ENCODE measurements at regions not wholly inside any gene's neighbourhood (a gene's known extent, or its start where the extent isn't known, plus 50 kb on each side); places are given as distances from the start of the nearest gene placed in this dataset.

- in situ Hi-C loops (cut with HindIII; ENCODE audit: low sequenced_read_pairs), result no loop called here
- peak; percentile 18 for DNase-seq (ENCODE audit: low read depth, low spot score)
Measured at GRCh38 chr10:118950190-118950680, 79.3 kb upstream of the NANOS1 start.

GRCh38 chr10:118950997-118951637 is 78.4 kb upstream of the NANOS1 start:
- no peak overlapping the region for H3K4me3 ChIP-seq (ENCODE audit: low read depth, low read length)
- no peak for DNase-seq (ENCODE audit: low read depth, low spot score)
- in situ Hi-C loops (cut with HindIII; ENCODE audit: low sequenced_read_pairs), result no loop called here
- TF ChIP-seq, protein P1, sequence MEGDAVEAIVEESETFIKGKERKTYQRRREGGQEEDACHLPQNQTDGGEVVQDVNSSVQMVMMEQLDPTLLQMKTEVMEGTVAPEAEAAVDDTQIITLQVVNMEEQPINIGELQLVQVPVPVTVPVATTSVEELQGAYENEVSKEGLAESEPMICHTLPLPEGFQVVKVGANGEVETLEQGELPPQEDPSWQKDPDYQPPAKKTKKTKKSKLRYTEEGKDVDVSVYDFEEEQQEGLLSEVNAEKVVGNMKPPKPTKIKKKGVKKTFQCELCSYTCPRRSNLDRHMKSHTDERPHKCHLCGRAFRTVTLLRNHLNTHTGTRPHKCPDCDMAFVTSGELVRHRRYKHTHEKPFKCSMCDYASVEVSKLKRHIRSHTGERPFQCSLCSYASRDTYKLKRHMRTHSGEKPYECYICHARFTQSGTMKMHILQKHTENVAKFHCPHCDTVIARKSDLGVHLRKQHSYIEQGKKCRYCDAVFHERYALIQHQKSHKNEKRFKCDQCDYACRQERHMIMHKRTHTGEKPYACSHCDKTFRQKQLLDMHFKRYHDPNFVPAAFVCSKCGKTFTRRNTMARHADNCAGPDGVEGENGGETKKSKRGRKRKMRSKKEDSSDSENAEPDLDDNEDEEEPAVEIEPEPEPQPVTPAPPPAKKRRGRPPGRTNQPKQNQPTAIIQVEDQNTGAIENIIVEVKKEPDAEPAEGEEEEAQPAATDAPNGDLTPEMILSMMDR (IDR thresholded peaks at IDR 0.05; ENCODE audit: low read depth, low read length), result no peak

More at GRCh38 chr10:118950190-118950680, 79.3 kb upstream of the NANOS1 start:
- H3K4me3 ChIP-seq (ENCODE audit: low read depth, low read length), result no peak overlapping the region
- TF ChIP-seq, protein P1 (IDR thresholded peaks at IDR 0.05; ENCODE audit: low read depth, low read length), result no peak

- TF ChIP-seq, protein P1 (IDR thresholded peaks at IDR 0.05; ENCODE audit: low read depth, low read length), result no peak
- in situ Hi-C loops (cut with HindIII; ENCODE audit: low sequenced_read_pairs), result no loop called here
- H3K4me3 ChIP-seq (ENCODE audit: low read depth, low read length), result no peak overlapping the region
- no peak for DNase-seq (ENCODE audit: low read depth, low spot score)
Measured at GRCh38 chr10:118952493-118953295, 76.8 kb upstream of the NANOS1 start.

- TF ChIP-seq, protein P1 (IDR thresholded peaks at IDR 0.05; ENCODE audit: low read depth, low read length), result no peak
- no peak overlapping the region for H3K4me3 ChIP-seq (ENCODE audit: low read depth, low read length)
- in situ Hi-C loops (cut with HindIII; ENCODE audit: low sequenced_read_pairs), result no loop called here
- DNase-seq (ENCODE audit: low read depth, low spot score), result no peak
Measured at GRCh38 chr10:118953598-118954393, 75.7 kb upstream of the NANOS1 start.

- H3K4me3 ChIP-seq (ENCODE audit: low read depth, low read length), result no peak overlapping the region
- DNase-seq (ENCODE audit: low read depth, low spot score), result no peak
- TF ChIP-seq, protein P1 (IDR thresholded peaks at IDR 0.05; ENCODE audit: low read depth, low read length), result no peak
- in situ Hi-C loops (cut with HindIII; ENCODE audit: low sequenced_read_pairs), result no loop called here
Measured at GRCh38 chr10:118955531-118955930, 74.0 kb upstream of the NANOS1 start.

Data from astrocyte of the spinal cord (primary cell).